H1 (cell line): ENCODE measurements at regions not wholly inside any gene's neighbourhood (a gene's known extent, or its start where the extent isn't known, plus 50 kb on each side); places are given as distances from the start of the nearest gene placed in this dataset.

Source experiments
- CTCF ChIA-PET: fragments of 300-600 bp; sonication (Branson Sonifier 250); formaldehyde crosslinking; loops from one replicate; lab custom pipeline; 2021; ENCODE audit not compliant: partially characterized antibody; lab: Charles Lee
- POLR2A ChIA-PET: fragments of 300-600 bp; sonication (Branson Sonifier 250); formaldehyde crosslinking; loops from one replicate; lab custom pipeline; 2021; ENCODE audit warnings: inconsistent platforms; ENCODE audit not compliant: partially characterized antibody; lab: Charles Lee
- DNase-seq, 2 experiments: peaks; one replicate each; pipeline versions ENCODE4 v3.0.0 to v3.0.0-alpha.2; 2010 to 2022; ENCODE audit warnings: low spot score in 2 of 2, low read depth in 1 of 2, mixed read lengths in 1 of 2
- FAIRE-seq: peaks from 2 replicates; lab custom pipeline; 2011; peaks lifted over from hg19 to GRCh38; lab: Jason Lieb, UNC
- H2AFZ ChIP-seq: 2 replicates; pipeline ENCODE4 v1.8.1; 2012; ENCODE audit warnings: low read length, inconsistent platforms
- H2AK5ac ChIP-seq: 2 replicates; pipeline ENCODE4 v1.6.1; 2013; ENCODE audit warnings: low read depth, low read length
- H2BK120ac ChIP-seq: replicated peaks from 2 replicates; pipeline ENCODE3; 2013; ENCODE audit warnings: low read depth, low read length, inconsistent platforms
- H2BK12ac ChIP-seq: 2 replicates; pipeline ENCODE4 v1.6.1; 2013; ENCODE audit warnings: low read depth, low read length
- H2BK15ac ChIP-seq: 2 replicates; pipeline ENCODE4 v1.6.1; 2013; ENCODE audit warnings: low read length
- H2BK20ac ChIP-seq: 2 replicates; pipeline ENCODE4 v1.6.1; 2013; ENCODE audit warnings: low read length
- H2BK5ac ChIP-seq: 2 replicates; pipeline ENCODE4 v1.6.1; 2013; ENCODE audit warnings: low read depth, low read length
- H3K14ac ChIP-seq: 2 replicates; pipeline ENCODE4 v1.6.1; 2013; ENCODE audit warnings: inconsistent platforms; ENCODE audit not compliant: insufficient read length
- H3K18ac ChIP-seq: 2 replicates; pipeline ENCODE4 v1.6.1; 2013; ENCODE audit warnings: low read length; ENCODE audit errors: extremely low read depth
- H3K23ac ChIP-seq: 2 replicates; pipeline ENCODE4 v1.6.1; 2013; ENCODE audit warnings: inconsistent platforms; ENCODE audit not compliant: insufficient read length
- H3K23me2 ChIP-seq: 2 replicates; pipeline ENCODE4 v1.6.1; 2013; ENCODE audit warnings: low read depth, low read length
- H3K27ac ChIP-seq: 2 replicates; pipeline ENCODE4 v1.6.1; 2011; ENCODE audit warnings: low read depth, low read length, inconsistent platforms
- H3K27me3 ChIP-seq, 4 experiments: replicated peaks in 1 of 4; 1 replicate in 1 of 4; 2 replicates in 3 of 4; pipeline versions ENCODE4 v1.6.1 to v1.8.1; 2011 to 2013; ENCODE audit warnings: low read length in 3 of 4, mild to moderate bottlenecking in 3 of 4, inconsistent platforms in 2 of 4, mixed read lengths in 2 of 4, moderate library complexity in 1 of 4; ENCODE audit not compliant: control insufficient read depth in 3 of 4, insufficient read depth in 3 of 4; ENCODE audit errors: extremely low read depth in 1 of 4
- H3K36me3 ChIP-seq, 4 experiments: 2 replicates each; pipeline versions ENCODE4 v1.6.1 to v1.8.1; 2011 to 2013; ENCODE audit warnings: mild to moderate bottlenecking in 4 of 4, low read length in 3 of 4, moderate library complexity in 2 of 4, control low read depth in 1 of 4, inconsistent platforms in 1 of 4; ENCODE audit not compliant: insufficient read depth in 4 of 4, control insufficient read depth in 2 of 4
- H3K4ac ChIP-seq: replicated peaks from 2 replicates; pipeline ENCODE3; 2013; ENCODE audit warnings: low read length, low read depth, mixed read lengths, inconsistent platforms; ENCODE audit not compliant: insufficient read length
- H3K4me1 ChIP-seq, 4 experiments: replicated peaks in 1 of 4; 1 replicate in 1 of 4; 2 replicates in 3 of 4; pipeline versions ENCODE4 v1.6.1 to v1.8.1; 2011 to 2013; ENCODE audit warnings: low read length in 3 of 4, inconsistent platforms in 2 of 4, mixed read lengths in 1 of 4; ENCODE audit not compliant: insufficient read depth in 4 of 4, control insufficient read depth in 3 of 4
- H3K4me2 ChIP-seq, 2 experiments: 2 replicates each; pipeline versions ENCODE4 v1.6.1 to v1.8.1; 2011 to 2013; ENCODE audit warnings: low read depth in 2 of 2, low read length in 2 of 2, control low read depth in 1 of 2, inconsistent platforms in 1 of 2, mild to moderate bottlenecking in 1 of 2; ENCODE audit not compliant: insufficient read depth in 1 of 2
- H3K4me3 ChIP-seq, 4 experiments: fragments of 200-600, 300-600 bp in 1 of 4; sonication (generic), shearing (Covaris generic), sonication (Bioruptor Twin) in 1 of 4; 2 replicates each; pipeline versions ENCODE4 v1.5.1 to v1.8.1; 2011 to 2016; ENCODE audit warnings: low read length in 4 of 4, low read depth in 3 of 4, control low read depth in 2 of 4, inconsistent platforms in 2 of 4, mild to moderate bottlenecking in 2 of 4, mixed read lengths in 1 of 4, moderate library complexity in 1 of 4; ENCODE audit not compliant: insufficient read depth in 2 of 4; ENCODE audit errors: extremely low read depth in 1 of 4
- H3K56ac ChIP-seq: replicated peaks from 2 replicates; pipeline ENCODE3; 2013; ENCODE audit warnings: low read depth, mild to moderate bottlenecking, mixed read lengths, low read length, inconsistent platforms; ENCODE audit not compliant: insufficient read length
- H3K79me1 ChIP-seq: 2 replicates; pipeline ENCODE4 v1.6.1; 2013; ENCODE audit warnings: low read depth, low read length, control low read depth
- H3K79me2 ChIP-seq, 2 experiments: 2 replicates each; pipeline versions ENCODE4 v1.6.1 to v1.8.1; 2012 to 2013; ENCODE audit warnings: low read length in 2 of 2, mild to moderate bottlenecking in 2 of 2, inconsistent platforms in 1 of 2; ENCODE audit not compliant: insufficient read depth in 2 of 2, control insufficient read depth in 1 of 2
- H3K9ac ChIP-seq, 4 experiments: replicated peaks in 1 of 4; 1 replicate in 1 of 4; 2 replicates in 3 of 4; pipeline versions ENCODE4 v1.6.1 to v1.8.1; 2011 to 2013; ENCODE audit warnings: low read depth in 3 of 4, low read length in 3 of 4, control low read depth in 2 of 4, mild to moderate bottlenecking in 2 of 4, moderate library complexity in 2 of 4, inconsistent platforms in 1 of 4; ENCODE audit errors: extremely low read depth in 1 of 4
- H3K9me3 ChIP-seq, 2 experiments: 2 replicates each; pipeline versions ENCODE4 v1.6.1 to v1.8.1; 2012 to 2013; ENCODE audit warnings: mild to moderate bottlenecking in 2 of 2, moderate library complexity in 2 of 2, control low read depth in 1 of 2, inconsistent platforms in 1 of 2, low read depth in 1 of 2, low read length in 1 of 2, mixed read lengths in 1 of 2; ENCODE audit not compliant: insufficient read depth in 2 of 2
- H4K20me1 ChIP-seq, 2 experiments: replicated peaks in 1 of 2; 2 replicates each; pipeline versions ENCODE3 to v1.8.1; 2011 to 2013; ENCODE audit warnings: inconsistent platforms in 2 of 2, low read length in 2 of 2, mild to moderate bottlenecking in 1 of 2; ENCODE audit not compliant: insufficient read depth in 2 of 2, control insufficient read depth in 1 of 2
- H4K5ac ChIP-seq: 2 replicates; pipeline ENCODE4 v1.6.1; 2013; ENCODE audit warnings: low read length, low read depth, mixed read lengths, inconsistent platforms; ENCODE audit not compliant: insufficient read length
- H4K8ac ChIP-seq: 2 replicates; pipeline ENCODE4 v1.8.0; 2013; ENCODE audit warnings: mild to moderate bottlenecking, moderate library complexity, low read length, inconsistent platforms; ENCODE audit not compliant: insufficient read depth; ENCODE audit errors: extremely low read depth
- H4K91ac ChIP-seq: replicated peaks from 2 replicates; pipeline ENCODE3; 2013; ENCODE audit warnings: low read length, mixed read lengths, inconsistent platforms; ENCODE audit not compliant: insufficient read length
- ATF2 ChIP-seq: IDR thresholded peaks from 2 replicates; pipeline ENCODE4 v1.6.1; 2012; ENCODE audit warnings: low read length, inconsistent platforms
- CEBPB ChIP-seq: IDR thresholded peaks from 2 replicates; pipeline ENCODE4 v1.6.1; 2012; ENCODE audit warnings: low read depth, low read length
- E2F6 ChIP-seq: IDR thresholded peaks from 2 replicates; pipeline ENCODE4 v1.6.1; 2012; ENCODE audit warnings: inconsistent platforms
- GTF2F1 ChIP-seq: IDR thresholded peaks from 2 replicates; pipeline ENCODE4 v1.6.1; 2012; ENCODE audit warnings: low read depth, low read length, improper control_type of control experiment, borderline replicate concordance
- KDM4A ChIP-seq: IDR thresholded peaks from one replicate; pipeline ENCODE4 v1.7.1; 2012; ENCODE audit warnings: low read depth, mild to moderate bottlenecking, moderate library complexity, low read length, inconsistent platforms; ENCODE audit not compliant: severe bottlenecking
- KDM5A ChIP-seq: fragments of 200-600 bp; IDR thresholded peaks from 2 replicates; pipeline ENCODE4 v1.7.1; 2012; ENCODE audit warnings: mild to moderate bottlenecking, low read length, inconsistent platforms, mixed read lengths
- TCF12 ChIP-seq: IDR thresholded peaks from 2 replicates; pipeline ENCODE4 v1.6.1; 2011; ENCODE audit warnings: low read depth, mild to moderate bottlenecking, low read length
- YY1 ChIP-seq: IDR thresholded peaks from 2 replicates; pipeline ENCODE4 v1.6.1; 2011; ENCODE audit warnings: low read depth, mild to moderate bottlenecking, low read length
- ZNF274 ChIP-seq: IDR thresholded peaks from 2 replicates; pipeline ENCODE4 v1.7.0; 2012; ENCODE audit warnings: low read length, borderline replicate concordance; ENCODE audit errors: extremely low read depth
- WGBS, 2 experiments: shearing (Covaris generic) in 1 of 2; methylation state at CpG; one replicate each; pipeline versions ENCODE4 v1.1.6 to v1.1.7; 2013 to 2015; ENCODE audit warnings: low lambda C conversion rate in 2 of 2, mixed read lengths in 2 of 2, inconsistent platforms in 1 of 2, low coverage in 1 of 2, missing lambda C conversion rate in 1 of 2; ENCODE audit not compliant: insufficient replicate concordance in 2 of 2, insufficient coverage in 1 of 2, insufficient read length in 1 of 2; ENCODE audit errors: extremely low coverage in 1 of 2, missing lambda C conversion rate in 1 of 2; 5-methylcytosine and 5-hydroxymethylcytosine counted together

- H3K27ac ChIP-seq: no peak overlapping the region
- H2BK15ac ChIP-seq: no peak overlapping the region
- WGBS, 2 experiments: 97% methylated on average over 3 of the region's 4 CpGs; no CpG with 5 or more reads in 1 of the 2 experiments
- H4K91ac ChIP-seq: no peak overlapping the region
- H3K36me3 ChIP-seq: no peaks in the 10 kb centered on the region
- no peaks in the 10 kb centered on the region for H3K79me1 ChIP-seq
- H3K4me1 ChIP-seq: no peaks in the 10 kb centered on the region; a peak in 1 of 7 replicates
- H3K56ac ChIP-seq: no peak overlapping the region
- H3K9me3 ChIP-seq: no peaks in the 10 kb centered on the region
- no peak overlapping the region for H4K5ac ChIP-seq
- no peak overlapping the region for H3K4me3 ChIP-seq
- H3K23ac ChIP-seq: no peak overlapping the region
- H3K9ac ChIP-seq: no peak overlapping the region
- no peak overlapping the region for H3K14ac ChIP-seq
- ChIA-PET CTCF (interaction anchor here (0.8 to 1.2 kb wide), 2 partner anchors 10 to 15 kb away, joined by 3 to 4 read pairs; no protein-coding TSS in a partner anchor), POLR2A (no interaction called here)
- no peak overlapping the region; the same call in 1 of the 2 replicates for H3K18ac ChIP-seq
- H2BK20ac ChIP-seq: no peak overlapping the region
- no peaks in the 10 kb centered on the region for H3K79me2 ChIP-seq
- DNase-seq (no peak), FAIRE-seq (no peak)
- no peak overlapping the region for H2AK5ac ChIP-seq
- H2BK12ac ChIP-seq: no peak overlapping the region
- H4K20me1 ChIP-seq: no peaks in the 10 kb centered on the region
- no peak overlapping the region for H2BK120ac ChIP-seq
- H4K8ac ChIP-seq: no peak overlapping the region; the same call in 1 of the 2 replicates
- TF ChIP-seq KDM5A (no peak), ATF2 (no peak), TCF12 (no peak), CEBPB (no peak), E2F6 (no peak), GTF2F1 (no peak), YY1 (no peak), KDM4A (no peak), ZNF274 (no peak)
- H3K27me3 ChIP-seq: no peaks in the 10 kb centered on the region
- H3K23me2 ChIP-seq: no peaks in the 10 kb centered on the region
- no peak overlapping the region for H3K4me2 ChIP-seq
- H2BK5ac ChIP-seq: no peak overlapping the region
- no peak overlapping the region for H2AFZ ChIP-seq
- H3K4ac ChIP-seq: no peak overlapping the region
Measured at GRCh38 chrX:64580605-64581004, 185.4 kb upstream of the MTMR8 start.
